ENCODE measurements at regions not wholly inside any gene's neighbourhood (a gene's known extent, or its start where the extent isn't known, plus 50 kb on each side); places are given as distances from the start of the nearest gene placed in this dataset.

- TF ChIP-seq CTCF (IDR thresholded peaks at IDR 0.05): no peak
- no peak for TF ChIP-seq POLR2AphosphoS5 (IDR thresholded peaks at IDR 0.05)
- no peak for TF ChIP-seq EP300 (IDR thresholded peaks at IDR 0.05)
Measured at GRCh38 chr13:40331802-40332201, 334.6 kb downstream of the FOXO1 start.
